HepG2 (cell line): ENCODE measurements at regions not wholly inside any gene's neighbourhood (a gene's known extent, or its start where the extent isn't known, plus 50 kb on each side); places are given as distances from the start of the nearest gene placed in this dataset.

ENCODE experiments used
- ATAC-seq: fragments of 200-7000 bp; cut with Tn5 transposase; 3 replicates; pipeline ENCODE4 v1.9.1; 2020; ENCODE audit warnings: mild to moderate bottlenecking, moderate library complexity
- BruUV-seq: library from RNA; stranded (reverse); fragments of 400-500 nt; replicated peaks from 2 replicates; lab custom pipeline; 2021; lab: Mats Ljungman, UMichigan
- CTCF ChIA-PET: fragments of 300-600 bp; formaldehyde crosslinking; extraction: SDS; loops from one replicate; lab custom pipeline; 2021; ENCODE audit warnings: low total read pairs, inconsistent platforms, low intra/inter-chr PET ratio; lab: Yijun Ruan, JAX
- POLR2A ChIA-PET: fragments of 350-600 bp; sonication (Branson Sonifier 250); formaldehyde crosslinking; loops from one replicate; lab custom pipeline; 2020; ENCODE audit warnings: antibody characterized with exemption, inconsistent platforms; lab: Yijun Ruan, JAX
- DNase-seq: peaks from one replicate; pipeline ENCODE4 v3.0.0-alpha.2; 2015; ENCODE audit warnings: low spot score
- FAIRE-seq: peaks from 3 replicates; lab custom pipeline; 2011; peaks lifted over from hg19 to GRCh38; lab: Jason Lieb, UNC
- H2AFZ ChIP-seq: one replicate; pipeline ENCODE4 v1.6.1; 2011; ENCODE audit warnings: low read length, inconsistent platforms
- H3K27ac ChIP-seq: fragments of 300-600 bp; 3 replicates; pipeline ENCODE4 v1.8.0; 2011; ENCODE audit warnings: mixed run types, mild to moderate bottlenecking, mixed read lengths, low read length, inconsistent platforms; ENCODE audit not compliant: insufficient read depth; ENCODE audit errors: extremely low read length
- H3K27me3 ChIP-seq, 2 experiments: fragments of 200-600 bp in 1 of 2; 2 replicates in 1 of 2; 3 replicates in 1 of 2; pipeline versions ENCODE4 v1.6.0 to v1.8.0; 2011; ENCODE audit warnings: low read length in 2 of 2, mild to moderate bottlenecking in 2 of 2, moderate library complexity in 2 of 2, inconsistent platforms in 1 of 2; ENCODE audit not compliant: insufficient read depth in 2 of 2, control insufficient read depth in 1 of 2
- H3K36me3 ChIP-seq, 2 experiments: fragments of 200-600 bp in 1 of 2; replicated peaks in 1 of 2; 2 replicates in 1 of 2; 3 replicates in 1 of 2; pipeline versions ENCODE4 v1.5.1 to v1.8.0; 2011; ENCODE audit warnings: low read length in 2 of 2, inconsistent platforms in 1 of 2; ENCODE audit not compliant: insufficient read depth in 2 of 2, control insufficient read depth in 1 of 2
- H3K4me1 ChIP-seq: 2 replicates; pipeline ENCODE4 v1.5.1; 2012; ENCODE audit warnings: low read length, inconsistent platforms; ENCODE audit not compliant: insufficient read depth
- H3K4me2 ChIP-seq: 2 replicates; pipeline ENCODE4 v1.6.0; 2011; ENCODE audit warnings: low read depth, low read length, inconsistent platforms
- H3K4me3 ChIP-seq, 3 experiments: fragments of 200-600 bp in 1 of 3; sonication (generic), shearing (Covaris generic) in 1 of 3; replicated peaks in 1 of 3; 2 replicates each; pipeline ENCODE4 v1.5.1; 2011 to 2016; ENCODE audit warnings: low read length in 3 of 3, inconsistent platforms in 2 of 3, low read depth in 2 of 3, mild to moderate bottlenecking in 2 of 3, control low read depth in 1 of 3, mixed read lengths in 1 of 3; ENCODE audit not compliant: insufficient read depth in 1 of 3
- H3K79me2 ChIP-seq: one replicate; pipeline ENCODE4 v1.6.1; 2011; ENCODE audit warnings: low read length, inconsistent platforms; ENCODE audit not compliant: insufficient read depth
- H3K9ac ChIP-seq: 2 replicates; pipeline ENCODE4 v1.6.0; 2011; ENCODE audit warnings: mild to moderate bottlenecking, low read depth, low read length, inconsistent platforms; ENCODE audit not compliant: insufficient read depth
- H3K9me3 ChIP-seq: 2 replicates; pipeline ENCODE4 v1.5.1; 2012; ENCODE audit warnings: mild to moderate bottlenecking, low read length
- H4K20me1 ChIP-seq: 2 replicates; pipeline ENCODE4 v1.6.0; 2011; ENCODE audit warnings: inconsistent platforms, mild to moderate bottlenecking, low read length, moderate library complexity; ENCODE audit not compliant: insufficient read depth
- FOXA3 ChIP-seq: IDR thresholded peaks from 2 replicates; pipeline ENCODE4 v1.6.1; 2016; ENCODE audit warnings: missing genetic modification reagents, missing compliant biosample characterization
- FOXJ3 ChIP-seq: sonication (generic); formaldehyde crosslinking; IDR thresholded peaks from 2 replicates; pipeline ENCODE4 v1.4.0; 2020; ENCODE audit warnings: missing genetic modification reagents, mild to moderate bottlenecking, borderline replicate concordance
- FOXK1 ChIP-seq: sonication (generic); formaldehyde crosslinking; IDR thresholded peaks from 2 replicates; pipeline ENCODE4 v1.4.0; 2020; ENCODE audit warnings: low read depth, missing genetic modification reagents, borderline replicate concordance
- HCFC1 ChIP-seq: fragments of 150-350 bp; IDR thresholded peaks from 2 replicates; pipeline ENCODE4 v1.6.1; 2014; ENCODE audit warnings: low read depth, low read length
- KDM5B ChIP-seq: sonication (generic); formaldehyde crosslinking; IDR thresholded peaks from 2 replicates; pipeline ENCODE4 v1.4.0; 2020; ENCODE audit warnings: missing genetic modification reagents, mild to moderate bottlenecking, borderline replicate concordance
- PHF5A ChIP-seq: IDR thresholded peaks from one replicate; pipeline ENCODE4 v1.6.1; 2018; ENCODE audit warnings: low read depth, missing genetic modification reagents; ENCODE audit not compliant: unreplicated experiment
- SKI ChIP-seq: fragments of 450-650 bp; IDR thresholded peaks from one replicate; pipeline ENCODE4 v1.6.1; 2018; ENCODE audit warnings: mild to moderate bottlenecking; ENCODE audit not compliant: partially characterized antibody
- SMAD9 ChIP-seq: sonication (generic); formaldehyde crosslinking; IDR thresholded peaks from 2 replicates; pipeline ENCODE4 v1.5.1; 2020; ENCODE audit warnings: mild to moderate bottlenecking, missing genetic modification reagents
- TCF7L2 ChIP-seq: IDR thresholded peaks from 2 replicates; pipeline ENCODE4 v1.6.1; 2011; ENCODE audit warnings: mild to moderate bottlenecking, low read depth, low read length, moderate library complexity
- ZBTB7A ChIP-seq: sonication (generic); formaldehyde crosslinking; IDR thresholded peaks from 2 replicates; pipeline ENCODE4 v1.8.0; 2022; ENCODE audit warnings: mild to moderate bottlenecking, missing genetic modification reagents
- ZNF296 ChIP-seq: sonication (generic); formaldehyde crosslinking; conservative IDR thresholded peaks from 2 replicates; pipeline ENCODE4 v1.5.0; 2020; ENCODE audit warnings: mild to moderate bottlenecking, missing genetic modification reagents
- ZNF724P ChIP-seq: sonication (generic); formaldehyde crosslinking; IDR thresholded peaks from 2 replicates; pipeline ENCODE4 v1.8.0; 2022; ENCODE audit warnings: missing genetic modification reagents, borderline replicate concordance
- WGBS: methylation state at CpG from one replicate; pipeline ENCODE4 v1.1.6; 2017; ENCODE audit warnings: low lambda C conversion rate; 5-methylcytosine and 5-hydroxymethylcytosine counted together
- in situ Hi-C: cut with HindIII; loops from 2 replicates; pipeline ENCODE4 v1.10.0; 2017; ENCODE audit warnings: low pct_unique_long_range_greater_than_20kb; ENCODE audit not compliant: extremely low pct_ligation_motif_present
- intact Hi-C: fragments of 100-400 bp; cut with micrococcal nuclease; formaldehyde crosslinking; loops from one replicate; pipeline ENCODE4 v1.10.0; 2022; ENCODE audit not compliant: unreplicated experiment
- TF ChIP-seq, protein P1 (sequence below): sonication (generic); formaldehyde crosslinking; IDR thresholded peaks from 2 replicates; pipeline ENCODE4 v1.4.0; 2020; ENCODE audit warnings: missing genetic modification reagents, borderline replicate concordance
- TF ChIP-seq, protein P2 (sequence below): IDR thresholded peaks from 2 replicates; pipeline ENCODE4 v1.6.1; 2016; ENCODE audit warnings: missing compliant biosample characterization, missing genetic modification reagents, borderline replicate concordance
- TF ChIP-seq, protein P3 (sequence below): sonication (generic); formaldehyde crosslinking; IDR thresholded peaks from 2 replicates; pipeline ENCODE4 v1.4.0; 2020; ENCODE audit warnings: missing genetic modification reagents

DNA sequence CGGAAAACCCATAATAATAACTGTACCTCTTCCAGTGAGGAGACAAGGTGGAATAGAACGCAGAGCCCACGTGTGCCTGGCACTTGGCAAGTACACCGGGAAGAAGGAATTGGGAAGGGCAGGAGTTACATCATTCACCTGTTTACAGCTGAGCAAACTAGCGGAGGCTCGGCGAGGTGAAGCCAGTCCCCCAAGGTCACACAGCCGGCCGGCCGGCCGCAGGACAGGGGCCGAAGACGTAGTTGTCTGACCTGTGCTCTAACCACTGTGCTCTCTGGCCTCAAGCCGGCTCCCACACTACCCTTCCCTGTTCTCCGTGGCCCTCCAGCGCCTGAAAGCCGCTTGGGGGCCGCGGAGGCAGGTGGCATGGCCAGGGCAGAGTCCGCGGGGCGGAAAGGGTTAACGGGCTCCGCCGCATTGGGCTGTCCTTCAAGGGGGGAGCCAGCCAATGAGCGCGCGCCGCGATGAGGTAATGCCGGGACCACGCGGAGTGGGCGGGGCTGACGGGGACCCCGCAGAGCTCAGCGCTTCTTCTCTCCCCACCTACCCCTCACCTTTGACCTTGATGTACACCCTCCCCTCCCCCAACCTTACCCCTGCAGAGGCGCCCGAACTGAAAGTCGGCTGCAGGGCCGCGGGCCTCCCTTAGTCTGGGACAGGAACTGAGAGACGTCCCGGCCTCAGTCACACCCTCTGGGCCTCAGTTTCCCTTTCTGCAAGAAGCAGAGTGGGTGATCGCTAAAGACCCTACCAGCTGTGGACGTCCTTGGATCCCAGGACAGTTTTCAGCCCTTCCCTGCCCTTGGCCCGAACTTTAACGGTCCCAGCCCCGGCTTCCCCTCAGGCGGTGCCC is 125.1 kb downstream of the C9orf50 start:
- WGBS = 0% methylated on average over 12 of the region's 50 CpGs
- H3K4me1 ChIP-seq = peaks cover 77% of the 10 kb centered on the region
- FAIRE-seq = peak; percentile 66
- TF ChIP-seq HCFC1 (no peak), KDM5B (CRISPR knock-in tag) (peak; percentile 60; the same call in 1 of the 2 replicates), ZBTB7A (no peak; the same call in 1 of the 2 replicates), SMAD9 (CRISPR knock-in tag) (no peak), ZNF296 (no peak), FOXA3 (peak; percentile 74), FOXJ3 (CRISPR knock-in tag) (peak; percentile 43; the same call in 1 of the 2 replicates), FOXK1 (CRISPR knock-in tag) (peak; percentile 82), ZNF724P (CRISPR knock-in tag) (0 out of 2 replicates have a peak, but pooled peaks have one; percentile 25), PHF5A (CRISPR knock-in tag) (peak; percentile 84), SKI (peak; percentile 24), TCF7L2 (no peak)
- TF ChIP-seq, protein P1, sequence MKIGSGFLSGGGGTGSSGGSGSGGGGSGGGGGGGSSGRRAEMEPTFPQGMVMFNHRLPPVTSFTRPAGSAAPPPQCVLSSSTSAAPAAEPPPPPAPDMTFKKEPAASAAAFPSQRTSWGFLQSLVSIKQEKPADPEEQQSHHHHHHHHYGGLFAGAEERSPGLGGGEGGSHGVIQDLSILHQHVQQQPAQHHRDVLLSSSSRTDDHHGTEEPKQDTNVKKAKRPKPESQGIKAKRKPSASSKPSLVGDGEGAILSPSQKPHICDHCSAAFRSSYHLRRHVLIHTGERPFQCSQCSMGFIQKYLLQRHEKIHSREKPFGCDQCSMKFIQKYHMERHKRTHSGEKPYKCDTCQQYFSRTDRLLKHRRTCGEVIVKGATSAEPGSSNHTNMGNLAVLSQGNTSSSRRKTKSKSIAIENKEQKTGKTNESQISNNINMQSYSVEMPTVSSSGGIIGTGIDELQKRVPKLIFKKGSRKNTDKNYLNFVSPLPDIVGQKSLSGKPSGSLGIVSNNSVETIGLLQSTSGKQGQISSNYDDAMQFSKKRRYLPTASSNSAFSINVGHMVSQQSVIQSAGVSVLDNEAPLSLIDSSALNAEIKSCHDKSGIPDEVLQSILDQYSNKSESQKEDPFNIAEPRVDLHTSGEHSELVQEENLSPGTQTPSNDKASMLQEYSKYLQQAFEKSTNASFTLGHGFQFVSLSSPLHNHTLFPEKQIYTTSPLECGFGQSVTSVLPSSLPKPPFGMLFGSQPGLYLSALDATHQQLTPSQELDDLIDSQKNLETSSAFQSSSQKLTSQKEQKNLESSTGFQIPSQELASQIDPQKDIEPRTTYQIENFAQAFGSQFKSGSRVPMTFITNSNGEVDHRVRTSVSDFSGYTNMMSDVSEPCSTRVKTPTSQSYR (CRISPR knock-in tag) = peak; percentile 88
- TF ChIP-seq, protein P2, sequence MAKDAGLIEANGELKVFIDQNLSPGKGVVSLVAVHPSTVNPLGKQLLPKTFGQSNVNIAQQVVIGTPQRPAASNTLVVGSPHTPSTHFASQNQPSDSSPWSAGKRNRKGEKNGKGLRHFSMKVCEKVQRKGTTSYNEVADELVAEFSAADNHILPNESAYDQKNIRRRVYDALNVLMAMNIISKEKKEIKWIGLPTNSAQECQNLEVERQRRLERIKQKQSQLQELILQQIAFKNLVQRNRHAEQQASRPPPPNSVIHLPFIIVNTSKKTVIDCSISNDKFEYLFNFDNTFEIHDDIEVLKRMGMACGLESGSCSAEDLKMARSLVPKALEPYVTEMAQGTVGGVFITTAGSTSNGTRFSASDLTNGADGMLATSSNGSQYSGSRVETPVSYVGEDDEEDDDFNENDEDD (CRISPR knock-in tag) = peak; percentile 33; the same call in 1 of the 2 replicates
- TF ChIP-seq, protein P3, sequence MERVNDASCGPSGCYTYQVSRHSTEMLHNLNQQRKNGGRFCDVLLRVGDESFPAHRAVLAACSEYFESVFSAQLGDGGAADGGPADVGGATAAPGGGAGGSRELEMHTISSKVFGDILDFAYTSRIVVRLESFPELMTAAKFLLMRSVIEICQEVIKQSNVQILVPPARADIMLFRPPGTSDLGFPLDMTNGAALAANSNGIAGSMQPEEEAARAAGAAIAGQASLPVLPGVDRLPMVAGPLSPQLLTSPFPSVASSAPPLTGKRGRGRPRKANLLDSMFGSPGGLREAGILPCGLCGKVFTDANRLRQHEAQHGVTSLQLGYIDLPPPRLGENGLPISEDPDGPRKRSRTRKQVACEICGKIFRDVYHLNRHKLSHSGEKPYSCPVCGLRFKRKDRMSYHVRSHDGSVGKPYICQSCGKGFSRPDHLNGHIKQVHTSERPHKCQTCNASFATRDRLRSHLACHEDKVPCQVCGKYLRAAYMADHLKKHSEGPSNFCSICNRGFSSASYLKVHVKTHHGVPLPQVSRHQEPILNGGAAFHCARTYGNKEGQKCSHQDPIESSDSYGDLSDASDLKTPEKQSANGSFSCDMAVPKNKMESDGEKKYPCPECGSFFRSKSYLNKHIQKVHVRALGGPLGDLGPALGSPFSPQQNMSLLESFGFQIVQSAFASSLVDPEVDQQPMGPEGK = peak; percentile 89

More for the DNA sequence above, 125.1 kb downstream of the C9orf50 start:
- ChIA-PET CTCF (no interaction called here), POLR2A (interaction anchor here (0.6 to 7.0 kb wide), 39 partner anchors 10 to 356 kb away, joined by 3 to 134 read pairs (median 6); partner anchors contain the start of genes IER5L and NTMT1)
- peak overlapping the region; percentile 92 for H3K27ac ChIP-seq
- peak overlapping the region; percentile 56 to 79 (median 61) for H3K4me3 ChIP-seq
- peak overlapping the region; percentile 95 for H3K9ac ChIP-seq
- H4K20me1 ChIP-seq = no peaks in the 10 kb centered on the region
- intact Hi-C loops = loop anchor here (2.0 to 5.0 kb wide), 2 partner anchors 61 to 73 kb away; no protein-coding TSS in a partner anchor
- peaks cover 3 to 6% of the 10 kb centered on the region in 2 experiments; a peak in 2 of 5 replicates for H3K36me3 ChIP-seq
- in situ Hi-C loops = loop anchor here (10.0 kb wide), 1 partner anchor 119 kb away; no protein-coding TSS in a partner anchor
- H2AFZ ChIP-seq = no peak overlapping the region
- BruUV-seq = no TSS peak
- peaks cover 18% of the 10 kb centered on the region for H3K79me2 ChIP-seq
- peak; percentile 86 for DNase-seq
- no peaks in the 10 kb centered on the region for H3K9me3 ChIP-seq
- no peaks in the 10 kb centered on the region for H3K27me3 ChIP-seq
- peak overlapping the region; percentile 99 for H3K4me2 ChIP-seq
- peak; percentile 75 for ATAC-seq
